HCT116 (cell line): ENCODE measurements at regions not wholly inside any gene's neighbourhood (a gene's known extent, or its start where the extent isn't known, plus 50 kb on each side); places are given as distances from the start of the nearest gene placed in this dataset.

Experiments
- ATAC-seq: fragments of 200-7000 bp; cut with Tn5 transposase; 2 replicates; pipeline ENCODE4 v1.9.1; 2020; ENCODE audit warnings: mild to moderate bottlenecking, moderate library complexity
- BruUV-seq: library from RNA; stranded (reverse); fragments of 400-500 nt; replicated peaks from 2 replicates; lab custom pipeline; 2021; lab: Mats Ljungman, UMichigan
- CTCF ChIA-PET: fragments of 300-600 bp; sonication (Branson Sonifier 250); formaldehyde crosslinking; loops from one replicate; lab custom pipeline; 2021; ENCODE audit warnings: antibody characterized with exemption; lab: Charles Lee
- POLR2A ChIA-PET: fragments of 300-600, 350-600 bp; sonication (Branson Sonifier 250); formaldehyde crosslinking; loops from one replicate; lab custom pipeline; 2021; ENCODE audit warnings: antibody characterized with exemption; lab: Charles Lee
- RAD21 ChIA-PET, 2 experiments: fragments of 300-600 bp; sonication (Branson Sonifier 250); formaldehyde crosslinking; loops; one replicate each; lab custom pipeline; 2023; ENCODE audit warnings: low total read pairs in 2 of 2; ENCODE audit not compliant: uncharacterized antibody in 2 of 2, unreplicated experiment in 2 of 2, low non-redundant PET in 1 of 2; lab: Charles Lee
- DNase-seq: peaks from one replicate; pipeline ENCODE4 v3.0.0-alpha.2; 2010; ENCODE audit warnings: low read depth, low spot score
- H2AFZ ChIP-seq: fragments of 200-600 bp; shearing (Covaris generic), sonication (generic); 2 replicates; pipeline ENCODE4 v1.6.1; 2017; ENCODE audit warnings: low read depth, mixed run types, mixed read lengths, antibody characterized with exemption, low read length; ENCODE audit not compliant: poor library complexity, severe bottlenecking
- H3K27ac ChIP-seq: 2 replicates; pipeline ENCODE4 v1.5.1; 2012; ENCODE audit warnings: low read depth, low read length
- H3K27me3 ChIP-seq: fragments of 200-600 bp; sonication (generic); 2 replicates; pipeline ENCODE4 v1.6.1; 2016; ENCODE audit warnings: mixed run types, low read length, mixed read lengths; ENCODE audit not compliant: insufficient read depth
- H3K36me3 ChIP-seq, 2 experiments: fragments of 200-500 bp in 1 of 2; fragments of 200-600 bp in 1 of 2; sonication (Bioruptor generic) in 1 of 2; sonication (generic) in 1 of 2; 2 replicates each; pipeline versions ENCODE4 v1.5.1 to v1.6.1; 2014 to 2016; ENCODE audit warnings: low read length in 2 of 2, inconsistent platforms in 1 of 2, mixed read lengths in 1 of 2, mixed run types in 1 of 2; ENCODE audit not compliant: insufficient read depth in 2 of 2, control insufficient read depth in 1 of 2
- H3K4me1 ChIP-seq, 2 experiments: fragments of 200-600 bp in 1 of 2; sonication (generic) in 1 of 2; 2 replicates each; pipeline versions ENCODE4 v1.5.1 to v1.6.1; 2012 to 2017; ENCODE audit warnings: low read length in 2 of 2, inconsistent platforms in 1 of 2, mild to moderate bottlenecking in 1 of 2, mixed read lengths in 1 of 2, mixed run types in 1 of 2, moderate library complexity in 1 of 2; ENCODE audit not compliant: insufficient read depth in 2 of 2, control insufficient read depth in 1 of 2
- H3K4me2 ChIP-seq: fragments of 200-600 bp; sonication (generic); 2 replicates; pipeline ENCODE4 v1.6.1; 2017; ENCODE audit warnings: mixed run types, low read length, mixed read lengths
- H3K4me3 ChIP-seq, 2 experiments: fragments of 200-600 bp in 1 of 2; sonication (generic) in 1 of 2; replicated peaks in 1 of 2; 2 replicates each; pipeline ENCODE4 v1.5.1; 2011 to 2016; ENCODE audit warnings: low read length in 2 of 2, control low read depth in 1 of 2, low read depth in 1 of 2, mild to moderate bottlenecking in 1 of 2, mixed read lengths in 1 of 2, mixed run types in 1 of 2
- H3K79me2 ChIP-seq: fragments of 200-600 bp; sonication (generic); 2 replicates; pipeline ENCODE4 v1.6.1; 2017; ENCODE audit warnings: mild to moderate bottlenecking, mixed run types, low read length, moderate library complexity, mixed read lengths; ENCODE audit not compliant: insufficient read depth
- H3K9ac ChIP-seq: fragments of 200-600 bp; sonication (generic); 2 replicates; pipeline ENCODE4 v1.6.1; 2016; ENCODE audit warnings: low read length, mixed read lengths
- H3K9me2 ChIP-seq: fragments of 200-600 bp; sonication (generic), shearing (Covaris generic); 2 replicates; pipeline ENCODE4 v1.6.1; 2017; ENCODE audit warnings: mixed run types, mild to moderate bottlenecking, moderate library complexity; ENCODE audit not compliant: insufficient read depth
- H3K9me3 ChIP-seq, 2 experiments: fragments of 200-500 bp in 1 of 2; fragments of 200-600 bp in 1 of 2; sonication (Bioruptor generic) in 1 of 2; sonication (generic) in 1 of 2; 2 replicates each; pipeline ENCODE4 v1.6.1; 2014 to 2017; ENCODE audit warnings: low read length in 2 of 2, mixed read lengths in 2 of 2, inconsistent platforms in 1 of 2, low read depth in 1 of 2, mild to moderate bottlenecking in 1 of 2, mixed run types in 1 of 2, moderate library complexity in 1 of 2; ENCODE audit not compliant: control insufficient read depth in 1 of 2, insufficient read depth in 1 of 2
- H4K20me1 ChIP-seq: fragments of 200-600 bp; sonication (generic), shearing (Covaris generic); 2 replicates; pipeline ENCODE4 v1.6.1; 2017; ENCODE audit warnings: mixed run types, mild to moderate bottlenecking, moderate library complexity; ENCODE audit not compliant: insufficient read depth
- ATF3 ChIP-seq: IDR thresholded peaks from 2 replicates; pipeline ENCODE4 v1.6.1; 2012
- ELF1 ChIP-seq: IDR thresholded peaks from 2 replicates; pipeline ENCODE4 v1.6.1; 2012; ENCODE audit warnings: low read depth, borderline replicate concordance
- EZH2 ChIP-seq: fragments of 200-600 bp; sonication (generic); IDR thresholded peaks from 2 replicates; pipeline ENCODE4 v1.6.1; 2017; ENCODE audit warnings: antibody characterized with exemption, mixed run types
- FOSL1 ChIP-seq: IDR thresholded peaks from 2 replicates; pipeline ENCODE4 v1.6.1; 2012; ENCODE audit warnings: low read depth
- JUND ChIP-seq: IDR thresholded peaks from 2 replicates; pipeline ENCODE4 v1.6.1; 2012
- SP1 ChIP-seq: IDR thresholded peaks from 2 replicates; pipeline ENCODE4 v1.6.1; 2012; ENCODE audit warnings: low read depth
- ZFX ChIP-seq: fragments of 450-650 bp; IDR thresholded peaks from 2 replicates; pipeline ENCODE4 v1.6.1; 2017
- intact Hi-C: fragments of 100-400 bp; cut with micrococcal nuclease; formaldehyde crosslinking; loops from 2 replicates; pipeline ENCODE4 v1.10.0; 2022
- TF ChIP-seq, protein P1 (sequence below): IDR thresholded peaks from 2 replicates; pipeline ENCODE4 v1.6.1; 2012; ENCODE audit warnings: low read depth

DNA sequence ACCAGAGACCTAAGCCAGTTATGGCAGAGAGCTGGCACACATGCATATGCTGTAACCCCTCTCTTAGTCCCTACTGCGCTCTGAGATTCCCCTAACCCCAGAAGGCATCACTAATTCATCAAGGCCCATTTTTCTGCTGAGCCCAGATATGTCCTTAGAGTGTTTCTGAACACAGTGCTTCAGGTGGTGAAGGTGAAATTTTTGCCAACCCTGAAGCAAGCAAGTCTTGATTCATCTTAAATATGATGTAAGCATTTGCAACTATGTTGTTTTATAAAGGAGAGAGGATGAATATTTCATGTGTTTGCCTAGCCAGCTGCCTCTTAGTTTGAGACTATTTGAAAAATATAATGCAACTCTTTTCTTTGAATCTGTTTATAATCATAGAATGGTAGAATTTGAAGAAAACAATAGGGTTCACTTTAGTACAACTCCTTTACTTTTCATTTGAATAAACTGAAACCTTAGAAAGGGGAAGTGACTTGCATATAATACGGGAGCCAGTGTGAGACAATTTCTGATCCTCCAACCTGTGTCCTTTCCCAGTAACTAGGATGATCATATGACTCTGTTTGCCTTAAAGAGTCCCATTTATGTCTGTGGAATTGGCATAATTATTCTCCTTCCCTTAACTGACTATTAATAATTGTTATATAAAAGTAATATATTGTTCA, 194.3 kb upstream of the MTNR1B start:
- ATAC-seq (no peak), DNase-seq (no peak)
- TF ChIP-seq ELF1, result no peak
- TF ChIP-seq ZFX, result no peak
- no peak for TF ChIP-seq ATF3
- no peak for TF ChIP-seq FOSL1
- no peak for TF ChIP-seq EZH2
- no peak for TF ChIP-seq SP1
- TF ChIP-seq, protein P1, sequence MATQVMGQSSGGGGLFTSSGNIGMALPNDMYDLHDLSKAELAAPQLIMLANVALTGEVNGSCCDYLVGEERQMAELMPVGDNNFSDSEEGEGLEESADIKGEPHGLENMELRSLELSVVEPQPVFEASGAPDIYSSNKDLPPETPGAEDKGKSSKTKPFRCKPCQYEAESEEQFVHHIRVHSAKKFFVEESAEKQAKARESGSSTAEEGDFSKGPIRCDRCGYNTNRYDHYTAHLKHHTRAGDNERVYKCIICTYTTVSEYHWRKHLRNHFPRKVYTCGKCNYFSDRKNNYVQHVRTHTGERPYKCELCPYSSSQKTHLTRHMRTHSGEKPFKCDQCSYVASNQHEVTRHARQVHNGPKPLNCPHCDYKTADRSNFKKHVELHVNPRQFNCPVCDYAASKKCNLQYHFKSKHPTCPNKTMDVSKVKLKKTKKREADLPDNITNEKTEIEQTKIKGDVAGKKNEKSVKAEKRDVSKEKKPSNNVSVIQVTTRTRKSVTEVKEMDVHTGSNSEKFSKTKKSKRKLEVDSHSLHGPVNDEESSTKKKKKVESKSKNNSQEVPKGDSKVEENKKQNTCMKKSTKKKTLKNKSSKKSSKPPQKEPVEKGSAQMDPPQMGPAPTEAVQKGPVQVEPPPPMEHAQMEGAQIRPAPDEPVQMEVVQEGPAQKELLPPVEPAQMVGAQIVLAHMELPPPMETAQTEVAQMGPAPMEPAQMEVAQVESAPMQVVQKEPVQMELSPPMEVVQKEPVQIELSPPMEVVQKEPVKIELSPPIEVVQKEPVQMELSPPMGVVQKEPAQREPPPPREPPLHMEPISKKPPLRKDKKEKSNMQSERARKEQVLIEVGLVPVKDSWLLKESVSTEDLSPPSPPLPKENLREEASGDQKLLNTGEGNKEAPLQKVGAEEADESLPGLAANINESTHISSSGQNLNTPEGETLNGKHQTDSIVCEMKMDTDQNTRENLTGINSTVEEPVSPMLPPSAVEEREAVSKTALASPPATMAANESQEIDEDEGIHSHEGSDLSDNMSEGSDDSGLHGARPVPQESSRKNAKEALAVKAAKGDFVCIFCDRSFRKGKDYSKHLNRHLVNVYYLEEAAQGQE, result no peak
- no peak for TF ChIP-seq JUND
- H3K9ac ChIP-seq, result no peak overlapping the region
- H3K4me1 ChIP-seq, result no peaks in the 10 kb centered on the region
- no peak overlapping the region for H2AFZ ChIP-seq
- POLR2A ChIA-PET, result no interaction called here
- CTCF ChIA-PET, result no interaction called here
- no TSS peak for BruUV-seq
- no peaks in the 10 kb centered on the region for H3K9me3 ChIP-seq
- no peaks in the 10 kb centered on the region for H3K36me3 ChIP-seq
- no peaks in the 10 kb centered on the region for H3K27me3 ChIP-seq
- no peak overlapping the region for H3K27ac ChIP-seq
- no peaks in the 10 kb centered on the region for H4K20me1 ChIP-seq
- RAD21 ChIA-PET, result no interaction called here
- intact Hi-C loops, result no loop called here
- H3K9me2 ChIP-seq, result no peaks in the 10 kb centered on the region
- H3K4me3 ChIP-seq, result no peak overlapping the region
- H3K4me2 ChIP-seq, result no peak overlapping the region
- H3K79me2 ChIP-seq, result no peaks in the 10 kb centered on the region
